NB4 (cell line): ENCODE measurements at regions not wholly inside any gene's neighbourhood (a gene's known extent, or its start where the extent isn't known, plus 50 kb on each side); places are given as distances from the start of the nearest gene placed in this dataset.
"Not testable (repeated sequence)": the region's sequence is repeated elsewhere in the genome, so short reads cannot be mapped to it uniquely, and the experiment has no call there.

ENCODE experiments used
- DNase-seq: peaks from one replicate; pipeline ENCODE4 v3.0.0; 2010; ENCODE audit warnings: low read depth
- H3K4me3 ChIP-seq: one replicate; pipeline ENCODE4 v1.5.1; 2011; ENCODE audit warnings: mild to moderate bottlenecking, low read depth, low read length, moderate library complexity
- MYC ChIP-seq: IDR thresholded peaks from 2 replicates; pipeline ENCODE4 v1.6.1; 2011; ENCODE audit warnings: low read depth, low read length
- POLR2A ChIP-seq: IDR thresholded peaks from 2 replicates; pipeline ENCODE4 v1.6.1; 2011; ENCODE audit warnings: mild to moderate bottlenecking; ENCODE audit not compliant: insufficient read length; ENCODE audit errors: extremely low read depth
- TF ChIP-seq, protein P1 (sequence below): IDR thresholded peaks from 2 replicates; pipeline ENCODE4 v1.6.1; 2011; ENCODE audit warnings: low read depth, low read length
- TF ChIP-seq, protein P2 (sequence below): IDR thresholded peaks from one replicate; pipeline ENCODE4 v1.5.1; 2012; ENCODE audit warnings: low read depth, low read length

DNA sequence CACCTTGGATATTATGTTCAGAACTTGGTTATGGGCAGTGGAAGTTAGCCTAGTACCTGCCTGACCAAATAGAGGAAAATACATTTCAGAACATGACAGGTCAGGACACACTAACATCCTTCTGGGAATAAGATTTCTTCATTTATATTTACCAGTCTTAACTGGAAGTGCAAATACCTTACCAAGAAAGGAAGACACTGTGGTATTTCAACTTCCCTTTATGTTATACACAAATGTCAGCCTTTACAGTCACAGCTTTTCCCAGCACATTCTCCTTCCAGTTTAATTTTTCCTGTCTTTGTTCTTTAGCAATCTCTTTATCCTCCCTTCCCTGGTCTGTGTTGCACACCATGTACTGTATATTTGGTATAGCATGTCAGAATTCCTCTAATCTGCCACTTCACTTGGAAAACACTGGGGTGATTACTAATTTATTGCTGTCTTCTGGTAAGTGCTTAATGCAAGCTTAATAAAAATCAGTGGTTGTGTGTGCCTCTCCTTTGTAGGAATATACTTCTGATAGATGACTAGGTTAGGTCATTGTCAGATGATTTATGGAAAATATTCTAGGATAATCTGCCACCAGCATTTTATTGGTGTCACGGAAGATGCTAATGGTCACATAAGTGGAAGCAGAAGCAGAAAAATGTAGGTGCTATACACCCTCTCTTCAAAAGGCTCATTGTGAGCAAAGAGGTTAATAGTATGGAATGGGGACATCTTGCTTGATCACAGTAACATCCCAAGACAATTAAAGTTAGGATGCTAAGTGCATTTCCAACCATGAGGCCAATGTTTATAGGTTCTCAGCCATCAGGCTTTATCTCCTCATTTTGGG, 124.3 kb upstream of the STARD13 start:
- no peak for TF ChIP-seq MYC
- TF ChIP-seq, protein P1, sequence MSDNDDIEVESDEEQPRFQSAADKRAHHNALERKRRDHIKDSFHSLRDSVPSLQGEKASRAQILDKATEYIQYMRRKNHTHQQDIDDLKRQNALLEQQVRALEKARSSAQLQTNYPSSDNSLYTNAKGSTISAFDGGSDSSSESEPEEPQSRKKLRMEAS: no peak
- TF ChIP-seq POLR2A: no peak
- TF ChIP-seq, protein P2, sequence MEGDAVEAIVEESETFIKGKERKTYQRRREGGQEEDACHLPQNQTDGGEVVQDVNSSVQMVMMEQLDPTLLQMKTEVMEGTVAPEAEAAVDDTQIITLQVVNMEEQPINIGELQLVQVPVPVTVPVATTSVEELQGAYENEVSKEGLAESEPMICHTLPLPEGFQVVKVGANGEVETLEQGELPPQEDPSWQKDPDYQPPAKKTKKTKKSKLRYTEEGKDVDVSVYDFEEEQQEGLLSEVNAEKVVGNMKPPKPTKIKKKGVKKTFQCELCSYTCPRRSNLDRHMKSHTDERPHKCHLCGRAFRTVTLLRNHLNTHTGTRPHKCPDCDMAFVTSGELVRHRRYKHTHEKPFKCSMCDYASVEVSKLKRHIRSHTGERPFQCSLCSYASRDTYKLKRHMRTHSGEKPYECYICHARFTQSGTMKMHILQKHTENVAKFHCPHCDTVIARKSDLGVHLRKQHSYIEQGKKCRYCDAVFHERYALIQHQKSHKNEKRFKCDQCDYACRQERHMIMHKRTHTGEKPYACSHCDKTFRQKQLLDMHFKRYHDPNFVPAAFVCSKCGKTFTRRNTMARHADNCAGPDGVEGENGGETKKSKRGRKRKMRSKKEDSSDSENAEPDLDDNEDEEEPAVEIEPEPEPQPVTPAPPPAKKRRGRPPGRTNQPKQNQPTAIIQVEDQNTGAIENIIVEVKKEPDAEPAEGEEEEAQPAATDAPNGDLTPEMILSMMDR: no peak
- no peak overlapping the region for H3K4me3 ChIP-seq
- DNase-seq: no peak

DNA sequence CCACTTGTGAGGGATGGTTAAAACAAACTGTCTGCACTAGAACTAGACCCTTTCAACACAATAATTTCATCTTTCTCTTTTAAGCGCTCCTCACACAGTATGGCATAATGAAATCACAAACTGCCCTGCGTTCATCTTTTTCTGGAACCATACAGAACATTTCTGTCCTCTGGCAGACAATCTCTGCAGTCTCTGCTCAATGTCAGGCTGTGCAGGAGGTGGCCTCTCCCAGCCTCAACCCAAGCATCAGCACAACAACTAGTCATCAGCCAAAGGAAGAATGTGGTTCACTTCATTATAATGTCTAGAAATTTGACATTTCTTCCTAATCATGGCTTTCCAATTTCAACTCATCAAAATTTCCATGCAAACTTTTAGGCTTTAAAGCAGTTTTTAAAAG, 125.1 kb upstream of the STARD13 start:
- DNase-seq: no peak
- TF ChIP-seq, protein P2: no peak
- TF ChIP-seq, protein P1: no peak
- TF ChIP-seq POLR2A: no peak
- TF ChIP-seq MYC: no peak
- no peak overlapping the region for H3K4me3 ChIP-seq

DNA sequence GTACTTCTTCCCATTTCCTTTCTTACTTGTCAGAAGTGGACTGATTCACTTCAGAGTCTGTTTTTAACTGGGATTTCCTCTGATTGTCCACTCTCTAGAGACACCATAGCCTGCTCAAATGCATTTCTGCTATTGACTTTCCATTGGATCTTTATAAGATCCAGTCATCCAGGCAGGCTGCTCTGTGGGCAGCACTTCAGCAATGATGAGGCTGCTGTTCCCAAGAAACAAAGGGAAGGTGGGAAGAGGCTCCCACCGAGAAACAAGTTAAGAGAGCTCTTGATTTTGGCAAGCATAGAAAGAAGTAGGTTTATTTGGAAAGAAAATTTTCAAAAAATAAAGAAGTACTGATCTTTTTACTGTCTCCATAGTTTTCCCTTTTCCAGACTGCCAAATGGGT, 125.8 kb upstream of the STARD13 start:
- no peak overlapping the region for H3K4me3 ChIP-seq
- TF ChIP-seq MYC (no peak), POLR2A (no peak)
- TF ChIP-seq, protein P1: no peak
- TF ChIP-seq, protein P2: no peak
- no peak for DNase-seq

DNA sequence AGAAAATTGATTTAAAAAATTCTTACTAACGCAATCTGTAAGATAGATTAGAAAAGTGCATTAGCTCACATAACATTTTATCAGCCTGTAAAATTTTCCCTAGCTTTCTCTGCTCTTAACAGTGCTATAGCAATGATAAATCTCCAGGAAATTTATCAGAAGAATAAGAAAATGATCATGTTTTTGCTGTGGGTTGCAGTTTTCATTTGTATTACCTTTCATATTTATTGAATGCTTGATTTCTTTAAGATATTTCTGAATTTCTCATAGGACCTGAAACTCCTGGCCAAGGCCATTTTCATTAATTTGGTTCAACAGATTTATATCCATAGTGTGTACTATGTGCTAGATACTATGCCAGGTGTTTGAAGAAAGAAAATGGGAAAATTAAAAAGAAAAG, 130.3 kb upstream of the STARD13 start:
- no peak overlapping the region for H3K4me3 ChIP-seq
- DNase-seq: no peak
- no peak for TF ChIP-seq POLR2A

DNA sequence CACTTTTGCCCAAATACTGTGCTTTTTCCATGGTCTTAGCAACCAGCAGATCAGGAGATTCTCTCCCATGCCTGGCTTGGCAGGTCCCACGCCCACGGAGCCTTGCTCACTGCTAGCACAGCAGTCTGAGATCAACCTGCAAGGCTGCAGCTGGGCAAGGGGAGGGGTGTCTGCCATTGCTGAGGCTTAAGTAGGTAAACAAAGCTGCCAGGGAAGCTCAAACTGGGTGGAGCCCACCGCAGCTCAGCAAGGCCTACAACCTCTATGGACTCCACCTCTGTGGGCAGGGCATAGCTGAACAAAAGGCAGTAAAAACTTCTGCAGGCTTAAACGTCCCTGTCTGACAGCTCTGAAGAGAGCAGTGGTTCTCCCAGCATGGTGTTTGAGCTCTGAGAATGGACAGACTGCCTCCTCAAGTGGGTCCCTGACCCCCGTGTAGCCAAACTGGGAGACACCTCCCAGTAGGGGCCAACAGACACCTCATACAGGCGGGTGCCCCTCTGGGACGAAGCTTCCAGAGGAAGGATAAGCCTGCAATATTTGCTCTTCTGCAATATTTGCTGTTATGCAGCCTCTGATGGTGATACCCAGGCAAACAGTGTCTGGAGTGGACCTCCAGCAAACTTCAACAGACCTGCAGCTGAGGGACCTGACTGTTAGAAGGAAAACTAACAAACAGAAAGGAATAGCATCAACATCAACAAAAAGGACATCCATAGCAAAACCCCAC, 132.8 kb upstream of the STARD13 start:
- not testable (repeated sequence) for DNase-seq, H3K4me3 ChIP-seq

DNA sequence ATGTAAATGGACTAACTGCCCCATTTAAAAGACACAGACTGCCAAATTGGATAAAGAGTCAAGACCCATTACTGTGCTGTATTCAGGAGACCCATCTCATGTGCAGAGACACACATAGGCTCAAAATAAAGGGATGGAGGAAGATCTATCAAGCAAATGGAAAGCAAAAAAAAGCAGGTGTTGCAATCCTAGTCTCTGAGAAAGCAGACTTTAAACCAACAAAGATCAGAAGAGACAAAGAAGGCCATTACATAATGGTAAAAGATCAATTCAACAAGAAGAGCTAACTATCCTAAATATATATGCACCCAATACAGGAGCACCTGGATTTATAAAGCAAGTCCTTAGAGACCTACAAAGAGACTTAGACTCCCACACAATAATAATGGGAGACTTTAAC, 134.6 kb upstream of the STARD13 start:
- H3K4me3 ChIP-seq: not testable (repeated sequence)

DNA sequence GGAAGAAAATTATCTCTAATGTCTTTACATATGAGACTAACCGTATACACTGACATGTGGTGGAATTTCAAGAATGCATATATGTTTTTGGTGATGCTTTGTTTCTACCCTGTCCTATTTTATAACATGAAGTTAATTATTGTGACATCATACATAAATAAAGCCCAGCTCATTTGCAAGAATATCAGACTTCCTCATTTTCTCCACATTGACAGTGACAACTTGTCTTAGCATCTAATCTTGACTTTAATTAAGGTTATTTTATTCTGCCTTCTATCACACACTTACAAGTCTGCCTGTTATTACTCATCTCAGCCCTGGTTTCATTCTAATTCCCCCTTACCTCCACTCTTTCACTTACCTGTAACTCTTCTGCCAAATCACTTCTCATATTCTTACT, 140.6 kb upstream of the STARD13 start:
- H3K4me3 ChIP-seq: no peak overlapping the region
- TF ChIP-seq, protein P1: no peak
- no peak for DNase-seq

More for the DNA sequence above, 134.6 kb upstream of the STARD13 start:
- DNase-seq: not testable (repeated sequence)

DNA sequence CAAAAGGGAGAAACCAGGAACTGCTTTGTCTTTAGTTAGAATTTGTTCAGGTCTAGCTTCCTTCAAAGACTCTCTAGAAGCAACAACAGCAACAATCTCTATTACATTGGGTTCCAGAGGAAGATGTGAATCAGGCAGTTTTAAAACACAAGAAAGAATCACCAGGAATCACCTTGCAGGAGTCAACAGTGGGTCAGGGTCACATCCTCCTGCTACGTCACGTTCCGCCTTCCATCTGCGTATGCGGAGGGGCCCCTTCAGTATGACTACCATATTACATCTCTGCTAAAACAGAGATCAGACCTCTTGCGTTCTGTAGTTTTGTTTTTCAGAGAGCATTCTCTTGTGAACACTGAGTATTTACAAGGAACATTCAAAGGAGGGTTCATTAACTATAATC, 147.8 kb upstream of the STARD13 start:
- no peak for DNase-seq
- TF ChIP-seq POLR2A (no peak), MYC (no peak)
- TF ChIP-seq, protein P1: no peak
- TF ChIP-seq, protein P2: no peak
- H3K4me3 ChIP-seq: no peak overlapping the region
